PC-9 (cell line): ENCODE measurements at regions not wholly inside any gene's neighbourhood (a gene's known extent, or its start where the extent isn't known, plus 50 kb on each side); places are given as distances from the start of the nearest gene placed in this dataset.

Experiments used
- BruUV-seq: library from RNA; stranded (reverse); fragments of 400-500 nt; replicated peaks from 2 replicates; lab custom pipeline; 2021; lab: Mats Ljungman, UMichigan
- CTCF ChIA-PET: fragments of 300-600 bp; sonication (Branson Sonifier 250); formaldehyde crosslinking; loops from one replicate; lab custom pipeline; 2022; ENCODE audit warnings: antibody characterized with exemption; lab: Charles Lee
- POLR2A ChIA-PET: fragments of 300-600 bp; sonication (Branson Sonifier 250); formaldehyde crosslinking; loops from one replicate; lab custom pipeline; 2022; ENCODE audit warnings: antibody characterized with exemption; ENCODE audit not compliant: unreplicated experiment; lab: Charles Lee
- DNase-seq, 2 experiments: peaks; one replicate each; pipeline versions ENCODE4 v3.0.0 to v3.0.0-alpha.2; 2015 to 2022; ENCODE audit warnings: mixed read lengths in 1 of 2
- H2AFZ ChIP-seq: fragments of 200-600 bp; sonication (generic); 2 replicates; pipeline ENCODE4 v1.8.1; 2017; ENCODE audit warnings: antibody characterized with exemption
- H3F3A ChIP-seq: fragments of 200-600 bp; sonication (generic); 2 replicates; pipeline ENCODE4 v1.8.1; 2017; ENCODE audit warnings: antibody characterized with exemption, mild to moderate bottlenecking, low read depth; ENCODE audit not compliant: insufficient read depth
- H3K27ac ChIP-seq: fragments of 200-600 bp; sonication (generic); 2 replicates; pipeline ENCODE4 v1.6.1; 2016; ENCODE audit warnings: mixed run types
- H3K27me3 ChIP-seq: fragments of 200-600 bp; sonication (generic); 2 replicates; pipeline ENCODE4 v1.6.1; 2016; ENCODE audit warnings: low read depth, mixed run types; ENCODE audit not compliant: insufficient read depth
- H3K36me3 ChIP-seq: fragments of 200-600 bp; sonication (generic); 2 replicates; pipeline ENCODE4 v1.6.1; 2016; ENCODE audit warnings: low read depth, mixed run types
- H3K4me1 ChIP-seq: fragments of 200-600 bp; sonication (generic); replicated peaks from 2 replicates; pipeline ENCODE4 v1.6.1; 2016; ENCODE audit warnings: mixed run types; ENCODE audit not compliant: insufficient read depth
- H3K4me2 ChIP-seq: fragments of 200-600 bp; sonication (generic); 2 replicates; pipeline ENCODE4 v1.6.1; 2017; ENCODE audit warnings: mixed run types
- H3K4me3 ChIP-seq: fragments of 200-600 bp; sonication (generic); 2 replicates; pipeline ENCODE4 v1.6.1; 2016; ENCODE audit warnings: mixed run types
- H3K79me2 ChIP-seq: fragments of 200-600 bp; sonication (generic); 2 replicates; pipeline ENCODE4 v1.6.1; 2017; ENCODE audit warnings: low read depth, mixed run types
- H3K9me2 ChIP-seq: fragments of 200-600 bp; sonication (generic); 2 replicates; pipeline ENCODE4 v1.8.1; 2017; ENCODE audit warnings: mild to moderate bottlenecking; ENCODE audit not compliant: insufficient read depth
- H3K9me3 ChIP-seq: fragments of 200-600 bp; sonication (generic); 2 replicates; pipeline ENCODE4 v1.8.1; 2016; ENCODE audit warnings: low read depth; ENCODE audit not compliant: insufficient read depth
- H4K20me1 ChIP-seq: fragments of 200-600 bp; sonication (generic); 2 replicates; pipeline ENCODE4 v1.8.1; 2017; ENCODE audit not compliant: insufficient read depth
- CTCF ChIP-seq: fragments of 200-600 bp; sonication (generic); conservative IDR thresholded peaks from 2 replicates; pipeline ENCODE4 v1.6.1; 2017; ENCODE audit warnings: mixed run types, antibody characterized with exemption, mild to moderate bottlenecking, moderate library complexity
- EZH2 ChIP-seq: fragments of 200-600 bp; sonication (generic); IDR thresholded peaks from 2 replicates; pipeline ENCODE4 v1.8.0; 2017; ENCODE audit warnings: antibody characterized with exemption, low read depth
- intact Hi-C: fragments of 100-400 bp; cut with micrococcal nuclease; formaldehyde crosslinking; loops from one replicate; pipeline ENCODE4 v1.10.0; 2022; ENCODE audit not compliant: unreplicated experiment

GRCh38 chr4:148573296-148573695 is 131.1 kb upstream of the NR3C2 start:
- Histone ChIP-seq H3K4me1 (no peaks in the 10 kb centered on the region), H4K20me1 (no peaks in the 10 kb centered on the region), H3K27ac (no peak overlapping the region), H2AFZ (no peak overlapping the region), H3K36me3 (no peaks in the 10 kb centered on the region), H3K4me3 (no peak overlapping the region), H3F3A (no peaks in the 10 kb centered on the region), H3K9me3 (no peaks in the 10 kb centered on the region), H3K27me3 (no peaks in the 10 kb centered on the region), H3K9me2 (no peaks in the 10 kb centered on the region), H3K4me2 (no peak overlapping the region), H3K79me2 (no peaks in the 10 kb centered on the region)
- no peak for TF ChIP-seq CTCF
- TF ChIP-seq EZH2, result no peak
- ChIA-PET CTCF (no interaction called here), POLR2A (no interaction called here)
- DNase-seq, result no peak
- no TSS peak for BruUV-seq
- intact Hi-C loops, result no loop called here

- Histone ChIP-seq H2AFZ (no peak overlapping the region), H3K9me3 (no peaks in the 10 kb centered on the region), H3K4me2 (no peak overlapping the region), H3K79me2 (no peaks in the 10 kb centered on the region), H3K9me2 (no peaks in the 10 kb centered on the region), H3K27me3 (no peaks in the 10 kb centered on the region), H4K20me1 (no peaks in the 10 kb centered on the region), H3K4me1 (no peaks in the 10 kb centered on the region), H3K36me3 (no peaks in the 10 kb centered on the region), H3K4me3 (no peak overlapping the region), H3F3A (no peaks in the 10 kb centered on the region), H3K27ac (no peak overlapping the region)
- BruUV-seq, result no TSS peak
- no peak for DNase-seq
- ChIA-PET POLR2A (no interaction called here), CTCF (no interaction called here)
- TF ChIP-seq CTCF (no peak), EZH2 (no peak)
- intact Hi-C loops, result no loop called here
These were observed 123.6 kb upstream of the NR3C2 start for GRCh38 chr4:148565801-148566200.

- Histone ChIP-seq H4K20me1 (no peaks in the 10 kb centered on the region), H3K4me2 (no peak overlapping the region), H3K36me3 (no peaks in the 10 kb centered on the region), H2AFZ (no peak overlapping the region), H3K27me3 (no peaks in the 10 kb centered on the region), H3K27ac (no peak overlapping the region), H3K9me2 (no peaks in the 10 kb centered on the region), H3K4me3 (no peak overlapping the region), H3K9me3 (no peaks in the 10 kb centered on the region), H3K79me2 (no peaks in the 10 kb centered on the region), H3F3A (no peaks in the 10 kb centered on the region), H3K4me1 (no peaks in the 10 kb centered on the region)
- ChIA-PET CTCF (no interaction called here), POLR2A (no interaction called here)
- no peak for TF ChIP-seq EZH2
- no peak for TF ChIP-seq CTCF
- BruUV-seq, result no TSS peak
- DNase-seq, result no peak
- intact Hi-C loops, result no loop called here
These were observed 121.5 kb upstream of the NR3C2 start for GRCh38 chr4:148563684-148564083.
